ENCODE measurements at regions not wholly inside any gene's neighbourhood (a gene's known extent, or its start where the extent isn't known, plus 50 kb on each side); places are given as distances from the start of the nearest gene placed in this dataset.

DNA sequence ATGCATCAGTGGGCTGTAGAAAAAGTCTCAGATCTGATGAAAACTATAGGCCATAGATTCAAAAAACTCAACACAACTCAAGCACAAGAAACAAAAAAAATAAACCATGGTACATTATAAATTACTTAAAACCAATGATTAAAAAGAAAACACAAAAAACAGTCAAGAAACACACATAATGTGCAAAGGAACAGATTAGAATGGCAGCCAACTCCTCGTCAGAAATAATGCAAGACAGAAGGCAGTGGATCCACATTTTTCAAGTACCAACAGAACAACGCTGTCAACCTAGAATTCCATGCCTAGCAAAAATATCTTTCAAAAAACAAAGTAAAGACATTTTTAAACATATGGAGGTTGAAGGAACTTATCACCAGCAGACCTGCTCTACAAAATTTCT is 69.7 kb downstream of the PSMB1 start:
- DNase-seq (ENCODE audit: low read depth) = no peak

DNA sequence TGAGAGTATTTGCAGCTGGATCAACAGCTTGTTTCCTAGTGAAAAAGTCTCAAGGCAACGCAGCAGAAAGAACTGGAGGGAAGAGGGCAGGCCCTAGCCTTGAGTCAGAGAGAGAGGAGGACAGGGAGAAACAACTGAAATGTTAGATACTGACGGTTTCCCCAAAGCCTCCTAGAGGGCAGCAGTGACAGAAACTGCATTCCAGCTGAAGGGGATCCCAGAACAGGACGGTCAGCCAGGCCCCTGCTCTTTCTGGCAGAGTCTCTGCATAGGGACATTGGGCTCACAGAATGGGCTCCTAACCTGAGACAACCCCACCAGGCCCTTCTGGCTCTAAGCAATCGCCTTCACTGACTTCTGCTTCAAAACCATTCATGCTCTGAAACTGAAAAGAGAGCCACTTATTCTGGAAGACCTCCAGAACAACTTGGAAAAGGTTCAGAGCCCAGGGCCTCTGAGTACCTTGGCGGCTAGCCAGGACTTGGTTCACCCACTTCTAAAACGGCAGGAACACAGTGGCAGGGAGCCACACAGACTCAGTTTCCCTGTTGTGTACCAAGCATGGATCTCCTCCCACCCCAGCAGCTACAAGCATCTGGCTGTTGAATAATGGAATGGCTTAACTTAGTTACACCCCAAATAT is 72.9 kb downstream of the PSMB1 start:
- no peak for DNase-seq (ENCODE audit: low read depth)

DNA sequence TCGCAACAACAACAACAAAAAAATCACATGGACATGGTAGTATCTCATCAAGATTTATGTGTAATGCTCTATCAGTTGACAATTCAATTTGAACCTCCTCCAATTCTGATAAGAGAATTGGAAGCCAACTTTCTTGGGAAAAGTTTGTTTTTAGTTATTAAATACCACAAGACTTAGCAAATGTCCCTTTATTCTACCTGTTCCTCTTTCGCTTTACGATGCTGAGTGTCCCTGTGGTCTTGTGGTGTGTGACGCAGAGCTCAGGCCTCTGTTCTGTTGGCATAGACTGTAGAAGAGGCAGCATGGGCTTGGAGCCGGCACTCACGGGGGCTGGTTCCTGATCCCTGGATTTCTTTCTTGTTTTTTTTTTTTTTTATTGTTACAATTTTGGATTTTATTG is 76.7 kb downstream of the PSMB1 start:
- DNase-seq (ENCODE audit: low read depth) = peak; percentile 53

- DNase-seq (ENCODE audit: low read depth) = no peak
Measured at GRCh38 chr6:170475118-170475517, 78.0 kb downstream of the PSMB1 start.

DNA sequence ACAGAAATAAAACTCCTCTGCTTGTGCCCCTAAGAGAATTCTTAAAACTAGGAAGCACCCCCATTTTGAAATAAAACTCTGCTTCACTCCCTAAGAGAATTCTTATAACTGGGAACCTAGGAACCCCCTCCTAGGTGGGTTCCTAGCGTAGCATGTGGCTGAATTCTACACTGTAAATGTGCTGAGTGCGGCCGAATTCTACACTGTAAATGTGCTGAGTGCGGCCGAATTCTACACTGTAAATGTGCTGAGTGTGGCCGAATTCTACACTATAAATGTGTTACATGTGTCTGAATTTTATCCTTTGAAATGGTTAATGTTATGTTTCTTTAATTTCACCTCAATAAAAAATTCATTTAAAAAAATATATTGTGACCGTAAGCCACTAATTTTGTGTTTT is 79.3 kb downstream of the PSMB1 start:
- no peak for DNase-seq (ENCODE audit: low read depth)

DNA sequence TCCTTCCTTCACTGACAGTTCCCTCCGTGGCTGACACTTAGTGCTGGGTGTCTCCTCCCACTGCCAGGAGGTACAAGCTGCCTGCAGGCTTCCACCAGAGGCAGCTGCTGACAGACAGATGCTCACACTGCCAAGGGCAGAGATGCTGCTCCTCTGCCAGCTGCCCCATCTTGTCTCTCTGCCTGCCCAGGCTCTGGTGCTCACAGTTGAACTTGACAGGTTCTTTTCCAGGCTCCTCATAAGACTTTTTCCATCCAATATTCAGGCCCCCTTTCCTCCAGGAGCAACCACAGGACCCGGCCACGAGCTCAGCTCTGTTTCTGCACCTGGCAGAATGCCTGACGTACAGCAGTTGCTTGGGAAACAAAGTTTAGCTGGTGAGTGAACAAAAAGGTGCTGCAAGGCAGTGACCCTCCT is 79.8 kb downstream of the PSMB1 start:
- no peak for DNase-seq (ENCODE audit: low read depth)

DNA sequence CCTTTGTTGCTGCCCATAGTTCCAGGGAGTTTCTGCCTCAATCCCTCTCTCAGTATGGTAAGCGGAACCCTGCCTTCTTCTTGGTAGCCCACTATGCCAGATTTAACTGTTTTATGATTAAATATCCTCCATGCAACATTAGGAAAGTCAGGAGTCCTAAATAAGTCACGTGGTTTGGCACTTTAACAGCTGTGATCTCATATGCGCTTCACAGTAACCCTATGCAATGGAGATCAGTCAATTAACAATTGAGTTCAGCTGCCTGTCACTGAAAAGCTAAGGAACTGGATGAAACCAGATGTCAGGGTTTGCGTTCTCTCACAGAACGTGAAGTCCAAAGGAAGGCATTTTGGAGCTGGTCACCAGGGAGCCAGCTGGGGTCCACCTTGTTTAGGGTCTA is 81.6 kb downstream of the PSMB1 start:
- no peak for DNase-seq (ENCODE audit: low read depth)

DNA sequence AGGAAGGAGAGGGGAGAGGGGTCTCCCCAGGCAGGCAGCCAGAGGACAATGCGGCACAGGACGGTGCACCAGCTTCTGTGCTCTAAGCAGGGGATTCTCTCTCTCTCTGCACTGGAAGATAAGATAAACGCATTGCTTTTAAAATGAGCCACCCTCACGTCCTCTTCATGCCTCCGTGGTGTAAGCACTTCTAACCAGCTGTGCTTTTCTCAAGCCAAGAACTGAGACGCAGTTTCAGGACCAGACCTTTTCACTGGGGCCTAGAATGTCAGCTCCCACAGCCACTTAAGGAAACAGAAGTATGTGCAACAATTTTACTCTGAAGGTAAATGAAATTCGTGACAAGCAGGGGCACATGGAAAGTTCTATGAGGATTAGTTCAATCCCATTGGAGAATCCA is 82.4 kb downstream of the PSMB1 start:
- no peak for DNase-seq (ENCODE audit: low read depth)

DNA sequence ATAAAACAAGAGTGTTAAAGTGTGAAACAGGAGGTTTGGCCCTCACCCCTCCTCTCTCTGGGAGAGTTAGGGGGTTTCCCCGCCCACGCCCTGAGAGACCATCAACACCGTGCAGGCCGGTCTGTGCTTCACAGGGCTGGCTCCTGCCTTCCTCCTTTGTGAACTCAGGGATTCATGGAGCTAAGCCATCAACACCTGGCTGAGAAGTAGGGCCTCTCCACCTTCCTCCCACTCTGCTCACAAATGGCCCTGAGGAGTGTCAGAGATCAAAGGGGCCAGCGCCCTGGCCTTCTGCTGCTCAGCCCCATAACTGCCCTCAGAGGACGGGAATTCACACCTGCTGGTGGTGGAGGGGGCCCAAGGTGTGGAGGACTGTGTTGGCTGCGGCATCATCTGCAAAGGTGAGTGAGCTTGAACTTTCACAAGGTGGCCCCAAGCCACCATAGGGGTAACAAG is 88.6 kb downstream of the PSMB1 start:
- no peak for DNase-seq (ENCODE audit: low read depth)

- no peak for DNase-seq (ENCODE audit: low read depth)
Measured at GRCh38 chr6:170464080-170464479, 89.0 kb downstream of the PSMB1 start.

DNA sequence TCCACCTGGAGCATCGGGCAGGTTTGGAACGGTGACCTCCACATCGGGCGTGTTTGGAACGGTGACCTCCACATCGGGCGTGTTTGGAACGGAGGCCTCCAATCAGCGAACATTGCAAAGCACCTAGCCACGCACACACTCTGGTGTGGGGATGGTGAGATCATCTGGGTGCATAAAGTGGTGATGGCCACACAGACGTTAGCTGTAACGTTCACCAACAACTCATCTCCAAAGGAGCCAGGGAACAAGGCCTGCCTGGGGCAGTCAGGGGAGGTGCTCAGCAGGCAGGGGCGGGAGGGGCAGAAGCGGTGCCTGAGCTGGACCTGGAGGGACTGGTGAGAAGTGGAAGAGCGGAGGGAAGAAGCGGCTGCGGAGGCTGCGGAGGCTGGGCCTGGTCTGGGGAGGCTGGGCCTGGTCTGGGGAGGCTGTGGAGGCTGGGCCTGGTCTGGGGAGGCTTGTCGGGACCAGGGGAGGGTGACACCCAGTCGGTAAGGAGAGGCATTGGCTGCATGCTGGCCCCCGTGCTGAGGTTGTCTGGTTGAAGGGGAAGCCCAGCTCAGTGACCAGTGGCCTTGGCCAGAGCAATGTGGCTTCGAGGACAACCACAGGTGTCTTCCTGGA is 89.9 kb downstream of the PSMB1 start:
- no peak for DNase-seq (ENCODE audit: low read depth)

DNA sequence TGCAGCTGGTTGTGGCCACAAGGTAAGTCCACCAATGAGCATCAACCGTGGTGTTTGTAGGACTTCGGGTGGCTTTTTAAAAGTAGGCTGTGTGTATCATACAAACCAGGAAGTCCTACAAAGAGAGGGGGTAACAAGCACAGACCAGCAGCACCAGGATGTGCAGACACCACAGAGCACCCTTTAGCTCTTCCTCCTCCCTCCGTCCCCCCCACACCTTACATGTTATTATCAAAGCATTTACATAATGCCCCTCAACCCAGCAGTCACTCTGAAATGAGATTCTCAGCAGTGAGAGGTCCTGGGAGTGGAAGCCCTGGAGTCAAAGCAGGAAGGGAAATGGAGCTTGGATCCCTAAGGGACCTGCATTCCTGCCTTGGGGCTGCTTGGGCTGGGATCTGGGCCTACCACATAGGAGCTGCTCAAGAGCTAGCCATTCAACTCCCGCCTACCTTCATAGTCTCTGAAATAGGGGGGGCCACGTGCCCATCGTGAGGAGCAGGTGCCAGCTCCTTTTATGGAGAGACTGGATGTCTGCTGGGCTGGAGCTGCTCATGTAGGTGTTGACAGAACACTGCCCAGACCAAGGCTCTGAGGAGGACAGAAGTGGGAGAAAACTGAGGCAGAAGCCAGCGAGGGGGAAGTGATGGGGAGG is 90.6 kb downstream of the PSMB1 start:
- DNase-seq (ENCODE audit: low read depth) = no peak

DNA sequence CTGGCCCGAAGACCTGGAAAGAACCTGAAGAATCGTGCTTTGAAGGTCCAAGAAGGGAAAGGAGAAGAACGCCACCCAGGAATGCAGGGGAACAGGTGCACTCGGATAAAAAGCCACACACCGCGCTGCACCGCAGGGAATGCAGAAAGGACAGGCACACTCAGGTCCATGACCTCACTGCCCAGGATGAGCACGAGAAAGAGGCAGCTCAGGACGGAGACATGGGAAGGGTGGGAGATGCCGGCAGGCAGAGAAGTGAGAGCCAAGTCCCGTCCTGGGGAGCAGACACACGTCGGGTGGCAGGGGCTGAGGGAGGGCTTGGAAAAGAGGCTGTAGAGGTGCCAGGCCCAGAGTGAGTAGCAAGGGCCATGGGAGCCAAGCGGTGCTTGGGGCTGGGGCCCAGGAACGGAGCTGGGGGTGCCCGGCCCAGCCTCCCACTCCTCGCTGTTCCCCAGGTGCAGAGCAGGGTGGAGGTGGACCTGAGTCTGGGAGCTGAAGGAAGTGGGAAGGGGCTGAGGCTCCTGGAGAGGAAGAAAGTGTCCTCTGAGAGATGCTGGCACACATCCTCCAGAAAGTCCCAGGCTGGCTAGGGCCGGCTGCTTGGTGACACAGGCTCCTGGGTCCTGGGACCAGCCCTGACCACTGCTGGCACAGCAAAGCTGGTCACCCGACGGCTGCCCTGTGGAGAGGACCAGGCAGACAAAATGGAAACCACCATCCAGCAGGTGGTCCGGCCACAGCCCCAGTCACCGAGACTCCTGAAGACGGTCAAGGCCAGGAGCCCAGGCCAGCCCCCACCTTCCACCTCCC is 91.3 kb downstream of the PSMB1 start:
- DNase-seq (ENCODE audit: low read depth) = no peak

GRCh38 chr6:170461111-170461510 is 92.0 kb downstream of the PSMB1 start:
- DNase-seq (ENCODE audit: low read depth) = no peak

DNA sequence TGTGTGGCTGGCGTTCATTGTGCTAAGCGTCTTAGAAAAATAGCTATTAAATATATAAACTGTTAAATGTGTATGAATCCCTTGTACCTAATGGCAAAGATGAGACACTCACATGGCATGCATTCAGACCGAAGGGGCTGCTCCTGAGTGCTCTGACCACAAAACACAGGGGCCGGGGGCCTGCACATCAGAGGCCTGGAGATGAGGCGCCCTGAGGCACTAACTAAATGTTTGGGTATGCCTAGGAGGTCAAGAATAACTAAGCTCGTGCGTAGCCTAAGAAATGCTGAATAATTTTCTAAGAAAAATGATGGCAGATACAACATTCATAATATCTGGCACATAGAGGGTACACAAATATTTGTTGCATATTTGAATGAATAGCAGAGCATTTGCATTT is 92.5 kb downstream of the PSMB1 start:
- peak; percentile 38 for DNase-seq (ENCODE audit: low read depth)

DNA sequence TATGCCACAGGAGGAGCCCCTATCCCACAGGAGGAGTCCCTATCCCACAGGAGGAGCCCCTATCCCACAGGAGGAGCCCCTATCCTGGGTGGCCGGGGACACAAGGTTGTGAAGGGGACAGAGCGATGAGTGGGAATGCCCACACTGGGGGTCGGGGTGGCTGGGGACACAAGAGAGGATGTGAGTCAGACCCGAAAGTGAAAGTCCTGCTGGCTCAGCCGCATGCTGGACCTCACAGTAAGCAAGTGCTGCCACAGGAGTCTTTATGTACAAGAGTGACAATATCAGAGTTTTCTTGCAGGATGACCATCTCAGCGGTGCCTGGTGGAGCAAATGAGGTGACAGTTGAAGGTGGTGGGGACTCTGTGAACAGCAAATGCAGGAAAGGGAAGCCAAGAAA is 93.7 kb downstream of the PSMB1 start:
- peak; percentile 67 for DNase-seq (ENCODE audit: low read depth)

DNA sequence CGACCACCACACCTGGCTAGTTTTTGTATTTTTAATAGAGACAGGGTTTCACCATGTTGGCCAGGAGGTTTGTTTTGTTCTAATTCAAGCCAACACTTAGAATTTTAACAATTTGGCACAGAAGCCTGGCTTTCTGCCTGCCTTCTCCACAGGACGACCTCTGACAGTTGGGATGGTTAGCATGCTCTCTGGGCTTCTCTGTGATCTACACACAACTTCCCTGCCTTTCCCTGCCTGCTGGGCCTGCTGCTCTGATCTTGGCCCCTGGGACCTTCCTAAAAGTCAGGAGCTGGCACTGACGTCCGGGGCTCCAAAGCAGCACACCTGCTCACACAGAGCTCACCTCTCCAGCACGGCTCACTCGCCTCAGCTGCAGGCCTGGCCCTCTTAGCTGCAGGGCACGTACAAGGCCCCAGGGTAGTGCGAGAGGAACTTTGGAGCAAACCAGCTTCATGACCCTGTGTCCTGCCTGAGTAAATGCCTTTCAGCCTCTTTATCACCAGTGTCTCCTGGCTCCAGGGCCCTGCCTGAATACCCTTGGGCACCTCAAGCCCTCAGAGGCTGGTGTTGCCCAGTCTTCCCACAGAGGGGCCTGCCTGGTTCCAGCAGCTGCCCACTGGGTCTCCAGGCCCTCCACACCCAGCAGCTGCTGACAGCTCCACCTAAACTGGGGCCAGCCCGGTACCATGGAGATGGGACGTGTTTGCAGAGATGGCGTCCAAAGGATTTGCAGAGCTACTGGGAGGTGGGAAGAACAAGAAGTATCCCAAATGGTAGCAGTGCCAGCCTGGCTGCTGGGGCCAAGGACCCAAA is 96.0 kb downstream of the PSMB1 start:
- no peak for DNase-seq (ENCODE audit: low read depth)
